H1 (cell line): ENCODE measurements at regions not wholly inside any gene's neighbourhood (a gene's known extent, or its start where the extent isn't known, plus 50 kb on each side); places are given as distances from the start of the nearest gene placed in this dataset.

Experiments
- CTCF ChIA-PET: fragments of 300-600 bp; sonication (Branson Sonifier 250); formaldehyde crosslinking; loops from one replicate; lab custom pipeline; 2021; ENCODE audit not compliant: partially characterized antibody; lab: Charles Lee
- POLR2A ChIA-PET: fragments of 300-600 bp; sonication (Branson Sonifier 250); formaldehyde crosslinking; loops from one replicate; lab custom pipeline; 2021; ENCODE audit warnings: inconsistent platforms; ENCODE audit not compliant: partially characterized antibody; lab: Charles Lee
- DNase-seq, 2 experiments: peaks; one replicate each; pipeline versions ENCODE4 v3.0.0 to v3.0.0-alpha.2; 2010 to 2022; ENCODE audit warnings: low spot score in 2 of 2, low read depth in 1 of 2, mixed read lengths in 1 of 2
- FAIRE-seq: peaks from 2 replicates; lab custom pipeline; 2011; peaks lifted over from hg19 to GRCh38; lab: Jason Lieb, UNC
- H2AFZ ChIP-seq: 2 replicates; pipeline ENCODE4 v1.8.1; 2012; ENCODE audit warnings: low read length, inconsistent platforms
- H2AK5ac ChIP-seq: 2 replicates; pipeline ENCODE4 v1.6.1; 2013; ENCODE audit warnings: low read depth, low read length
- H2BK120ac ChIP-seq: replicated peaks from 2 replicates; pipeline ENCODE3; 2013; ENCODE audit warnings: low read depth, low read length, inconsistent platforms
- H2BK12ac ChIP-seq: 2 replicates; pipeline ENCODE4 v1.6.1; 2013; ENCODE audit warnings: low read depth, low read length
- H2BK15ac ChIP-seq: 2 replicates; pipeline ENCODE4 v1.6.1; 2013; ENCODE audit warnings: low read length
- H2BK20ac ChIP-seq: 2 replicates; pipeline ENCODE4 v1.6.1; 2013; ENCODE audit warnings: low read length
- H2BK5ac ChIP-seq: 2 replicates; pipeline ENCODE4 v1.6.1; 2013; ENCODE audit warnings: low read depth, low read length
- H3K14ac ChIP-seq: 2 replicates; pipeline ENCODE4 v1.6.1; 2013; ENCODE audit warnings: inconsistent platforms; ENCODE audit not compliant: insufficient read length
- H3K18ac ChIP-seq: 2 replicates; pipeline ENCODE4 v1.6.1; 2013; ENCODE audit warnings: low read length; ENCODE audit errors: extremely low read depth
- H3K23ac ChIP-seq: 2 replicates; pipeline ENCODE4 v1.6.1; 2013; ENCODE audit warnings: inconsistent platforms; ENCODE audit not compliant: insufficient read length
- H3K23me2 ChIP-seq: 2 replicates; pipeline ENCODE4 v1.6.1; 2013; ENCODE audit warnings: low read depth, low read length
- H3K27ac ChIP-seq: 2 replicates; pipeline ENCODE4 v1.6.1; 2011; ENCODE audit warnings: low read depth, low read length, inconsistent platforms
- H3K27me3 ChIP-seq, 4 experiments: replicated peaks in 1 of 4; 1 replicate in 1 of 4; 2 replicates in 3 of 4; pipeline versions ENCODE4 v1.6.1 to v1.8.1; 2011 to 2013; ENCODE audit warnings: low read length in 3 of 4, mild to moderate bottlenecking in 3 of 4, inconsistent platforms in 2 of 4, mixed read lengths in 2 of 4, moderate library complexity in 1 of 4; ENCODE audit not compliant: control insufficient read depth in 3 of 4, insufficient read depth in 3 of 4; ENCODE audit errors: extremely low read depth in 1 of 4
- H3K36me3 ChIP-seq, 4 experiments: 2 replicates each; pipeline versions ENCODE4 v1.6.1 to v1.8.1; 2011 to 2013; ENCODE audit warnings: mild to moderate bottlenecking in 4 of 4, low read length in 3 of 4, moderate library complexity in 2 of 4, control low read depth in 1 of 4, inconsistent platforms in 1 of 4; ENCODE audit not compliant: insufficient read depth in 4 of 4, control insufficient read depth in 2 of 4
- H3K4ac ChIP-seq: replicated peaks from 2 replicates; pipeline ENCODE3; 2013; ENCODE audit warnings: low read length, low read depth, mixed read lengths, inconsistent platforms; ENCODE audit not compliant: insufficient read length
- H3K4me1 ChIP-seq, 4 experiments: replicated peaks in 1 of 4; 1 replicate in 1 of 4; 2 replicates in 3 of 4; pipeline versions ENCODE4 v1.6.1 to v1.8.1; 2011 to 2013; ENCODE audit warnings: low read length in 3 of 4, inconsistent platforms in 2 of 4, mixed read lengths in 1 of 4; ENCODE audit not compliant: insufficient read depth in 4 of 4, control insufficient read depth in 3 of 4
- H3K4me2 ChIP-seq, 2 experiments: 2 replicates each; pipeline versions ENCODE4 v1.6.1 to v1.8.1; 2011 to 2013; ENCODE audit warnings: low read depth in 2 of 2, low read length in 2 of 2, control low read depth in 1 of 2, inconsistent platforms in 1 of 2, mild to moderate bottlenecking in 1 of 2; ENCODE audit not compliant: insufficient read depth in 1 of 2
- H3K4me3 ChIP-seq, 4 experiments: fragments of 200-600, 300-600 bp in 1 of 4; sonication (generic), shearing (Covaris generic), sonication (Bioruptor Twin) in 1 of 4; 2 replicates each; pipeline versions ENCODE4 v1.5.1 to v1.8.1; 2011 to 2016; ENCODE audit warnings: low read length in 4 of 4, low read depth in 3 of 4, control low read depth in 2 of 4, inconsistent platforms in 2 of 4, mild to moderate bottlenecking in 2 of 4, mixed read lengths in 1 of 4, moderate library complexity in 1 of 4; ENCODE audit not compliant: insufficient read depth in 2 of 4; ENCODE audit errors: extremely low read depth in 1 of 4
- H3K56ac ChIP-seq: replicated peaks from 2 replicates; pipeline ENCODE3; 2013; ENCODE audit warnings: low read depth, mild to moderate bottlenecking, mixed read lengths, low read length, inconsistent platforms; ENCODE audit not compliant: insufficient read length
- H3K79me1 ChIP-seq: 2 replicates; pipeline ENCODE4 v1.6.1; 2013; ENCODE audit warnings: low read depth, low read length, control low read depth
- H3K79me2 ChIP-seq, 2 experiments: 2 replicates each; pipeline versions ENCODE4 v1.6.1 to v1.8.1; 2012 to 2013; ENCODE audit warnings: low read length in 2 of 2, mild to moderate bottlenecking in 2 of 2, inconsistent platforms in 1 of 2; ENCODE audit not compliant: insufficient read depth in 2 of 2, control insufficient read depth in 1 of 2
- H3K9ac ChIP-seq, 4 experiments: replicated peaks in 1 of 4; 1 replicate in 1 of 4; 2 replicates in 3 of 4; pipeline versions ENCODE4 v1.6.1 to v1.8.1; 2011 to 2013; ENCODE audit warnings: low read depth in 3 of 4, low read length in 3 of 4, control low read depth in 2 of 4, mild to moderate bottlenecking in 2 of 4, moderate library complexity in 2 of 4, inconsistent platforms in 1 of 4; ENCODE audit errors: extremely low read depth in 1 of 4
- H3K9me3 ChIP-seq, 2 experiments: 2 replicates each; pipeline versions ENCODE4 v1.6.1 to v1.8.1; 2012 to 2013; ENCODE audit warnings: mild to moderate bottlenecking in 2 of 2, moderate library complexity in 2 of 2, control low read depth in 1 of 2, inconsistent platforms in 1 of 2, low read depth in 1 of 2, low read length in 1 of 2, mixed read lengths in 1 of 2; ENCODE audit not compliant: insufficient read depth in 2 of 2
- H4K20me1 ChIP-seq, 2 experiments: replicated peaks in 1 of 2; 2 replicates each; pipeline versions ENCODE3 to v1.8.1; 2011 to 2013; ENCODE audit warnings: inconsistent platforms in 2 of 2, low read length in 2 of 2, mild to moderate bottlenecking in 1 of 2; ENCODE audit not compliant: insufficient read depth in 2 of 2, control insufficient read depth in 1 of 2
- H4K5ac ChIP-seq: 2 replicates; pipeline ENCODE4 v1.6.1; 2013; ENCODE audit warnings: low read length, low read depth, mixed read lengths, inconsistent platforms; ENCODE audit not compliant: insufficient read length
- H4K8ac ChIP-seq: 2 replicates; pipeline ENCODE4 v1.8.0; 2013; ENCODE audit warnings: mild to moderate bottlenecking, moderate library complexity, low read length, inconsistent platforms; ENCODE audit not compliant: insufficient read depth; ENCODE audit errors: extremely low read depth
- H4K91ac ChIP-seq: replicated peaks from 2 replicates; pipeline ENCODE3; 2013; ENCODE audit warnings: low read length, mixed read lengths, inconsistent platforms; ENCODE audit not compliant: insufficient read length
- YY1 ChIP-seq: IDR thresholded peaks from 2 replicates; pipeline ENCODE4 v1.6.1; 2011; ENCODE audit warnings: low read depth, mild to moderate bottlenecking, low read length
- WGBS, 2 experiments: shearing (Covaris generic) in 1 of 2; methylation state at CpG; one replicate each; pipeline versions ENCODE4 v1.1.6 to v1.1.7; 2013 to 2015; ENCODE audit warnings: low lambda C conversion rate in 2 of 2, mixed read lengths in 2 of 2, inconsistent platforms in 1 of 2, low coverage in 1 of 2, missing lambda C conversion rate in 1 of 2; ENCODE audit not compliant: insufficient replicate concordance in 2 of 2, insufficient coverage in 1 of 2, insufficient read length in 1 of 2; ENCODE audit errors: extremely low coverage in 1 of 2, missing lambda C conversion rate in 1 of 2; 5-methylcytosine and 5-hydroxymethylcytosine counted together

DNA sequence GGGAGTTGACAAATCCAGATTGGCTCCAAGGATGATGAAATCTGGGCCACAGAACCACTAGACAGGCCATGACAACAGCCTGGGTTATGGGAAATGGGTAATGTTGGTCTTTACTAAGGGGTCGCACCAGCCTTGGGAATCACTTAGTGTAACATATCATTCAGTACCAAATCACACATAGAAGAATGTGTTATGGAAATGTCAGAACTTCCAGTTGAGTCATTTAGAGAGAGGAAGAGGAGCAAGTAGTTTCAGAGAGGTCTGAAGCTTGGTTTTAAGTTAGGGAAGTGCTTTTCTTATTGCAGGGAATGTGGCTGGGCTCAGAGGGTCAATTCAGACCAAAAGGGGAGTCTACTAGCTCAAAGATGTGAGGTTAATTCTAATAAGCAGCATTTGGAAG, 241.6 kb upstream of the ZPLD1 start:
- Histone ChIP-seq H2BK120ac (no peak overlapping the region), H2BK15ac (no peak overlapping the region), H3K27ac (no peak overlapping the region), H3K4me2 (no peak overlapping the region), H4K91ac (no peak overlapping the region), H2BK20ac (no peak overlapping the region), H3K9me3 (no peaks in the 10 kb centered on the region), H3K4ac (no peak overlapping the region), H3K79me1 (no peaks in the 10 kb centered on the region), H4K5ac (no peak overlapping the region), H3K56ac (no peak overlapping the region), H2BK5ac (no peak overlapping the region), H2BK12ac (no peak overlapping the region), H3K36me3 (no peaks in the 10 kb centered on the region), H3K18ac (no peak overlapping the region), H3K79me2 (no peaks in the 10 kb centered on the region), H4K8ac (no peak overlapping the region), H3K27me3 (peaks cover 0 to 2% (median 0%) of the 10 kb centered on the region in 4 experiments; a peak in 2 of 7 replicates), H3K14ac (no peak overlapping the region), H4K20me1 (no peaks in the 10 kb centered on the region), H2AK5ac (no peak overlapping the region), H3K9ac (no peak overlapping the region), H3K4me3 (no peak overlapping the region), H3K23me2 (no peaks in the 10 kb centered on the region), H2AFZ (no peak overlapping the region), H3K4me1 (no peaks in the 10 kb centered on the region), H3K23ac (no peak overlapping the region)
- DNase-seq (no peak), FAIRE-seq (no peak)
- WGBS, 2 experiments = 100% methylated on average over 1 of the region's 1 CpG; no CpG with 5 or more reads in 1 of the 2 experiments
- ChIA-PET POLR2A (no interaction called here), CTCF (interaction anchor here (1.1 kb wide), 1 partner anchor 36 kb away, joined by 5 read pairs; no protein-coding TSS in a partner anchor)
- TF ChIP-seq YY1 = no peak
